ENCODE measurements at regions not wholly inside any gene's neighbourhood (a gene's known extent, or its start where the extent isn't known, plus 50 kb on each side); places are given as distances from the start of the nearest gene placed in this dataset.

- H3K27ac ChIP-seq = no peak overlapping the region
- H3K9ac ChIP-seq = no peak overlapping the region
- TF ChIP-seq CTCF (IDR thresholded peaks at IDR 0.05) = no peak
- no peaks in the 10 kb centered on the region for H3K27me3 ChIP-seq (ENCODE audit: control insufficient read depth, insufficient read depth, low read length)
- H3K79me2 ChIP-seq = no peaks in the 10 kb centered on the region
- no peaks in the 10 kb centered on the region for H3K9me3 ChIP-seq (ENCODE audit: control insufficient read depth, low read length)
- H3K4me1 ChIP-seq = no peaks in the 10 kb centered on the region
- no peaks in the 10 kb centered on the region for H3K36me3 ChIP-seq (ENCODE audit: control insufficient read depth, insufficient read depth, low read length)
- H3K4me2 ChIP-seq (ENCODE audit: low read length) = no peak overlapping the region
- H3K4me3 ChIP-seq (ENCODE audit: low read depth, low read length) = no peak overlapping the region
- no peak overlapping the region for H2AFZ ChIP-seq
These were observed 237.8 kb upstream of the GAS1 start for GRCh38 chr9:87184956-87185642.

GRCh38 chr9:87187656-87188055 is 240.3 kb upstream of the GAS1 start:
- Histone ChIP-seq H3K4me1 (no peaks in the 10 kb centered on the region), H3K27me3 (ENCODE audit: control insufficient read depth, insufficient read depth, low read length) (no peaks in the 10 kb centered on the region), H3K36me3 (ENCODE audit: control insufficient read depth, insufficient read depth, low read length) (no peaks in the 10 kb centered on the region), H3K27ac (no peak overlapping the region), H3K4me3 (ENCODE audit: low read depth, low read length) (no peak overlapping the region), H3K4me2 (ENCODE audit: low read length) (no peak overlapping the region), H3K9ac (no peak overlapping the region), H2AFZ (no peak overlapping the region), H3K9me3 (ENCODE audit: control insufficient read depth, low read length) (no peaks in the 10 kb centered on the region), H3K79me2 (no peaks in the 10 kb centered on the region)
- no peak for TF ChIP-seq CTCF (IDR thresholded peaks at IDR 0.05)

GRCh38 chr9:87189006-87189405 is 241.7 kb upstream of the GAS1 start:
- H3K4me3 ChIP-seq (ENCODE audit: low read depth, low read length) = no peak overlapping the region
- H3K9me3 ChIP-seq (ENCODE audit: control insufficient read depth, low read length) = no peaks in the 10 kb centered on the region
- H3K36me3 ChIP-seq (ENCODE audit: control insufficient read depth, insufficient read depth, low read length) = no peaks in the 10 kb centered on the region
- H3K4me1 ChIP-seq = no peaks in the 10 kb centered on the region
- H2AFZ ChIP-seq = no peak overlapping the region
- H3K79me2 ChIP-seq = no peaks in the 10 kb centered on the region
- no peaks in the 10 kb centered on the region for H3K27me3 ChIP-seq (ENCODE audit: control insufficient read depth, insufficient read depth, low read length)
- no peak overlapping the region for H3K9ac ChIP-seq
- no peak for TF ChIP-seq CTCF (IDR thresholded peaks at IDR 0.05)
- H3K27ac ChIP-seq = no peak overlapping the region
- no peak overlapping the region for H3K4me2 ChIP-seq (ENCODE audit: low read length)

- Histone ChIP-seq H3K79me2 (no peaks in the 10 kb centered on the region), H3K4me3 (ENCODE audit: low read depth, low read length) (no peak overlapping the region), H3K27ac (no peak overlapping the region), H3K36me3 (ENCODE audit: control insufficient read depth, insufficient read depth, low read length) (no peaks in the 10 kb centered on the region), H3K27me3 (ENCODE audit: control insufficient read depth, insufficient read depth, low read length) (peaks cover 2% of the 10 kb centered on the region), H3K4me1 (no peaks in the 10 kb centered on the region), H3K9me3 (ENCODE audit: control insufficient read depth, low read length) (no peaks in the 10 kb centered on the region), H2AFZ (no peak overlapping the region), H3K4me2 (ENCODE audit: low read length) (no peak overlapping the region), H3K9ac (no peak overlapping the region)
- TF ChIP-seq CTCF (IDR thresholded peaks at IDR 0.05) = no peak
These were observed 245.8 kb upstream of the GAS1 start for GRCh38 chr9:87193151-87193550.
